GM18517 (cell line): ENCODE measurements at regions not wholly inside any gene's neighbourhood (a gene's known extent, or its start where the extent isn't known, plus 50 kb on each side); places are given as distances from the start of the nearest gene placed in this dataset.
A peak's percentile ranks its signal among the peaks of the same experiment; 100 is the strongest.

Source experiments
- ATAC-seq: cut with Tn5 transposase; IDR thresholded peaks from one replicate; pipeline ENCODE4 v1.9.1; 2021; ENCODE audit warnings: mild to moderate bottlenecking, moderate library complexity; ENCODE audit not compliant: unreplicated experiment

- no peak for ATAC-seq
Measured at GRCh38 chr16:51635181-51635580, 484.1 kb upstream of the SALL1 start.

GRCh38 chr16:51630076-51630475, 479.0 kb upstream of the SALL1 start:
- ATAC-seq = no peak

DNA sequence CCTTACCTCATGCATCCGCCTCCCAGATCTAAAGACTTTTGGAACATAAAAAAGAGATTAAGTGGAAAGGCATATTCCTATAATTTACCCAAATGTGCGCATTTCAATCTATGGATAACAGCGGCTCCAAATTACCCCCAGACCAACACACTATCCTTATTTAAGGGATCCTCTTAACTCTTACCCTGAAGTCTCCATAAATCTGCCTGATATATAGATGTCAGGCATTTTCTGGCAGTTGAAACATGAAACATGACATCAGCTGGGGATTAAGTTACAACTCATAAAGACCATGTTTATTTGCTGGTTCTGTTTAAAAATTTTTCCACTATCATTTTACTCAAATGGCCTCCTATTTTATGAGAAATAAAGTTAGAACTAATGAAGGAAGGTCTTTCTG, 478.5 kb upstream of the SALL1 start:
- ATAC-seq = no peak

- ATAC-seq = no peak
Measured at GRCh38 chr16:51624080-51624775, 473.2 kb upstream of the SALL1 start.

GRCh38 chr16:51621610-51622009, 470.5 kb upstream of the SALL1 start:
- no peak for ATAC-seq

- no peak for ATAC-seq
Measured at GRCh38 chr16:51615141-51615540, 464.1 kb upstream of the SALL1 start.

GRCh38 chr16:51607201-51607651, 456.2 kb upstream of the SALL1 start:
- no peak for ATAC-seq

DNA sequence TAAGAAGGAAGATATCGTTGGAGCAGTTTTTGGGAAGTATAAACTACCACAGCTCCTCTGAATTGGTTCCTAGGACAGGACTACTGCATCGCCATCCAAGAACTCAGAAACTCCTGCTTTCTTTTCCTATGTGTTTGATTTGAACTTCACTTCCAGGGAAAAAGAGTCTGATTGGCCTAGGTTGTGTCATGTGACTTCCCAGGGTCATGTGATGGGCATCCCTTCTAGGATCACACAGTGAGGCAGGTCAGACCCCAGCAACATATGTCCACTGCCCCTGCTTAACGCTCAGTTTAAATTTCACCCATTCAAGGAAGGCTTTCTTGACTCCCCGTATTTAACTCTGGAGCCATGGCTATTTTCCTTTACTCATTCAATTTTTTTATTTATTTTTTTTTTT, 445.2 kb upstream of the SALL1 start:
- no peak for ATAC-seq

DNA sequence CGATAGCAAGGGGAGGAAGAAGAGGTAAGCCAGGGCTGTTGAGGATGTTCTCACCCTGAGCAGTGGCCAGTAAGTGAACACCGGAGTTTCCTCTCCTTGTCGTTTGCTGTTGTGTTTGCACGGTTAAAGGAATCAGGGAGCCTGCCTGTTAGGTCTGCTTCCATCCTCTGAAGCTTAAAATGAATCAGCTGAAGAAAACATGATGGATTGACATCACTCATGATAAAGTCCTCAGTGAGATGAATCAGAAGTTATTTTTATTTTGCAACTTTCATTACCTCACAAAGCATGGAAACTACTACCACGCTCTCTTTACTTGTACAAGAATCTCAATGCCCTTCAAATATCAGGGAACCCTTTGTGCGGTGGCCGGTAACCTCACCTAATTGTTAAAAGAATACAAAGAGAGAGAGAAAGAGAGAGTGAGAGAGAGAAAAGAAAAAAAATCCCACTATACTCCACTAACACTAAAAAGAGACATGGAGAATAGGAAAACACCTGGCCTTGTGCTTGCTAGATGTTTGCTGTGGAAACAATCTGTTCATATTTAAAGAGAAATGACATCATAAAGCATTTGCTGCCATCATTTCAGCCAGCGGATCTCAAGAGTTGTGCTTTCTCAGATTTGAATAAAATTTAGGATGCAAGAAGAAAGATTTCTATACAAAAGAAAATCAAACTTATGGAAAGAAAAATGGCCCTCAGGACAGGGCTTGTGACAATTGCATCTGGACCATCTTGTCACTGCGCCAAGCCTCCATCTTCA, 441.6 kb upstream of the SALL1 start:
- no peak for ATAC-seq

DNA sequence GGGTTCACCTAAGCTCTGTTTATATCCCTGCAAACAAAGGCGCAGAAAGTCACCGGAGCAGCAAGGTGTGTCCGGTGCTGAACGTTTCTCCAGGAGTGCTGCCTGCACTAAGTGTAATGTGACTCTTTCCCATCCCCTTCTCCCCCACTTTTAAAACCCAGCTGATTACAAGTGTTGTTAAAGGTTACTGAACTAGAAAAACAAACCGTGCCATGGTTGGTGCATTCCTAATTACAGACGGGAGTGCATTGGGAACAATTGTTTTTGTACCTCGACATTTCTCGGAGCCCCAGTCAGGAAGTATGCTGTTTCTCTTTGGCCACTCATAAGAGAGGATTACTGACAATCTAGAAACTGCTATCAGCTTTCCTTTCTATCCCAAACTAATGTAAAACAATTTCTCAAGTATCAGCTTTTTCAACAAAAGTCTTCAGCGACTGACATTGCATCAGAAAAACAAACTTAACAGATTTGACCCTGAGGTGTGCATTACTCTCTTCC, 441.0 kb upstream of the SALL1 start:
- ATAC-seq = no peak

GRCh38 chr16:51591480-51591879, 440.4 kb upstream of the SALL1 start:
- no peak for ATAC-seq

DNA sequence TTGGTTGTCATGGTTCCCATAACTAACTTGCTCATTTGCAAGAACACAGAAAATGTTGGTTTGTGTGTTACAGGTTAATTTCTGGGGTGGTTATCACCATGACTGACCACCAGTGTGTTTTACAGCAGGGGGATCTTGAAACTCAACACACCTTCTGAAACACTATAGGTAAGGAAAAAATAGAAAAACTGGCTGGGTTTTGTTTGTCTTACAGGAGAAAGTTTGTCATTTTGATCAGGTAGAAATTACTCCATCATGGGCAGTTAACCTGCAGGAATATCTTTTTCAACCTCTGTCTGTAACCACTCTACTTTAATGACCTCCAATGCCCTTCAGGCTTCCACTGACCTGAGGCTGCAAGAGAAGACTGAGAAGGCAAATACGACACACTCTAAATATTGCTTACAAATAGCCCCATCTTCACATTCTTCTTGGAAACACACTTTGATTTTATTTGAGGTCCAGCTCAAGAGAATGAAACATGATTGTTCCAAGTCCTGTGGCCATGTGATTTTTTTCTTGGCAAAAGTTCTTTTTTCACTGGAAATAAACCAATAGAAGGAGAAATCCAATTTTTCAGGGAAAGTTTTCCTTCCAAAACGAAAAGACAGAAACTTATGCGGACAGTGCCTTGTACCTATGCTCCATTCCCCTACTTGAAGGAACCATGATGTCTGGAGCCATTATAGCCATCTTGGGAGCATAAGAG, 428.7 kb upstream of the SALL1 start:
- ATAC-seq = no peak

DNA sequence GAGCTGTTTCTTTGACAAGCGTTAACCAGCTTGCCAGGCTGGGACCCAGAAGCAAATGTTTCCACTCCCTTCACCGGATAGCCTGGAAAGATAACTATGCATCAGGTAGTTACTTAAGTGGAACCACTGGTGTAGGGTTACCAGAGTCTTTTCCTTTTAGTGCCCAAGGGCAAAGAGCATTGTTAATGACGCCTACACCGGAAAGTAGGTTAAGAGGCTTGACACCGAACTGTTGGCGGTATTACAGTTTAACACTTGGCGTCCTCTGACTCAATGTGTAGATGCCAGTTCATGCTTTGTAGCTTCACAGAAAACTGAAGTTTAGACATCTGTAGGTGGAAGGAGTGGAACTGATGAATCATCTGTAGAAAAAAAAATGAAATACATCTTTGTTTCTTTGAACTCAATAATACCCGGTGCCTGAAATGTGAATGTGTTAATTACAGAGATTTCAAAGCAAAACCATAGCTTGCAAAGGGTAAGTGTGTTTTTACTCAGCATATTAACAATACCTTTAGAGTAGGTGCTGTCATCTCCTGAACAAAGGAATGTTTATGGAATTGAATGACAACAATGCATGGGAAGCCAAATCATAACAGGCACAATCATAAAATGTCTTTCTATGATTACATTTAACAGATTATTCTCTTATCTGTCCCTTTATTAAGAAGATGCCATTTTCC, 426.7 kb upstream of the SALL1 start:
- ATAC-seq = no peak

- ATAC-seq = no peak
Measured at GRCh38 chr16:51576498-51577195, 425.6 kb upstream of the SALL1 start.

- ATAC-seq = no peak
Measured at GRCh38 chr16:51573191-51573590, 422.1 kb upstream of the SALL1 start.

DNA sequence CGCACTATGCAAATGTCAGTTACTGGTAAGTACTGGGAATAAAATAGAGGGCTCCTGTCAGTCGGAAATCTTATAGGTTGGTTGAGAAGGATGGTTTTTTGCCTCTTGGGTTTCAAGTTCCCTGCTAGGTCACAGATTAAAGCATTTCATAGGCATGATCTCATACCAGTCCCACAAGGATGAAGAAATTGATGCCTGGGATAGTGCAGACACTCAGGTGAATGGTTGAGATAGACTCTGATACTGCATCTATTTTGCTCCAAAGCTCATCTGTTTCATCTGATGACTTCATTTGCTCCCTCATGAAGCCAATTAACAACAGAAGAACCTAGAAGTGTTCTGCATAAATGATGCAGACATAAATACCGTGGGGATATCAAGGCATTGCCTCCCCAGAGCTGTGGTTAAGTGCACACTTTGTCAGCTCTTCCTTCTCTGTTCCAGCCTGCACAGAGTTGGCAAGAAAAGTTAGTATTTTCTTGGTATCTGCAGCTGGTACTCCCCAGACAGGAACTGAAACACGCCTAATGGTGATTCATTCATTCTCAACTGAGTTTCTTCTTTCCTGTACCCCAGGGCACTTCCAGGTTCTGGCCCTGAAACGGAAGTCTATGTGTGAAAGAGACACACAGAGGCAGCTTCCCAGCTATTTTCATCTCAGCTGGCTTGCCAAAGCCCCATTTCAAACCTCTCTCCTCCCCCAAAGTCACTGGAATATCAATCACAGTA, 418.3 kb upstream of the SALL1 start:
- ATAC-seq = peak; percentile 90

- ATAC-seq = no peak
Measured at GRCh38 chr16:51567911-51568310, 416.8 kb upstream of the SALL1 start.

DNA sequence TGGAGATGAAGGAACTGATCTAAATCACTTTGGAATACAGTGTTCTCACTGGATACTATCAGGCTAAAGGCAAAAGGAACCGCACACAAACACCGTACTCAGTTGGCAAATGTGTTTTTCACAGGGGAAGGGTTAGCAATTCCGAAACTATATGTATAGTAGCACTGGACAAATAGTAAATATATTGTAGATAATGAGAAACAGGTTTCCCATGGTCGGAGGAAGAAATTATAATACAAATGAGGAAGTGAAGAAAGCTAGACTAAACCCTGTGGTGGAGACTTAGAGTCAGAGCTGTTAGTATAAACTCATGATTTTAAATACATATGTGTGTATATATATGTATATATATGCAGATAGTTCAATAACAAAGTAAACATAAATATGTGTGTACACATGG, 414.1 kb upstream of the SALL1 start:
- peak; percentile 68 for ATAC-seq

DNA sequence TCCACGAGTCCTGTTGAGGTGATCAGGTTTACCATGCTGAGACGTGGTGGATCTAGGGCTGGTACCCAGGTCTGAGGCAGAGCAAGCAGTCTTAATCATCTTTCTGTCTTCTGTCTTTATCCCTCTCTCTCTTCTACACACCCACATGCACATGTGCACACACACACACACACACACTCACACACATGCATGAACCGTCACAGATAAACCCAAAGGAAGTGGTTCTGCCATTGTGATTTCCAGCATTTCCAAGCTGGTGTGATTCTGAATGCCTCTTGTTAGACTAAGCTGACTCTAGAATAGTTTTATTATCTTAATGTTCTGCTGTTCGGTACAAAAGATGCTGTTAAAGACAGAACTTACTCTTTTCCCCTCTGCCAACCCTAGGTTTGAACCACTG, 411.8 kb upstream of the SALL1 start:
- ATAC-seq = no peak

GRCh38 chr16:51559901-51560300, 408.8 kb upstream of the SALL1 start:
- ATAC-seq = no peak
